Nephron (organoid): ENCODE measurements at regions not wholly inside any gene's neighbourhood (a gene's known extent, or its start where the extent isn't known, plus 50 kb on each side); places are given as distances from the start of the nearest gene placed in this dataset.

Source experiments
- H3K27ac Mint-ChIP-seq, 3 experiments: 2 replicates each; pipeline ENCODE4 v1.8.0; 2020; ENCODE audit warnings: mixed read lengths in 3 of 3, mild to moderate bottlenecking in 2 of 3, moderate library complexity in 1 of 3
- H3K27me3 Mint-ChIP-seq: 2 replicates; pipeline ENCODE4 v1.8.0; 2021; ENCODE audit warnings: low read depth, mild to moderate bottlenecking, moderate library complexity, mixed read lengths
- H3K36me3 Mint-ChIP-seq: 2 replicates; pipeline ENCODE4 v1.8.0; 2020; ENCODE audit warnings: low read depth, mixed read lengths
- H3K4me1 Mint-ChIP-seq: 2 replicates; pipeline ENCODE4 v1.8.0; 2020; ENCODE audit warnings: mixed read lengths
- H3K4me3 Mint-ChIP-seq, 3 experiments: 2 replicates each; pipeline ENCODE4 v1.8.0; 2020; ENCODE audit warnings: mild to moderate bottlenecking in 3 of 3, mixed read lengths in 3 of 3, moderate library complexity in 2 of 3
- H3K9me3 Mint-ChIP-seq: 2 replicates; pipeline ENCODE4 v1.8.0; 2020; ENCODE audit warnings: mixed read lengths
- TF ChIP-seq, protein P1 (sequence below), 3 experiments: fragments of 200-600 bp; sonication (generic); IDR thresholded peaks; one replicate each; pipeline ENCODE4 v1.5.0; 2021; ENCODE audit warnings: antibody characterized with exemption in 3 of 3; ENCODE audit not compliant: unreplicated experiment in 3 of 3

DNA sequence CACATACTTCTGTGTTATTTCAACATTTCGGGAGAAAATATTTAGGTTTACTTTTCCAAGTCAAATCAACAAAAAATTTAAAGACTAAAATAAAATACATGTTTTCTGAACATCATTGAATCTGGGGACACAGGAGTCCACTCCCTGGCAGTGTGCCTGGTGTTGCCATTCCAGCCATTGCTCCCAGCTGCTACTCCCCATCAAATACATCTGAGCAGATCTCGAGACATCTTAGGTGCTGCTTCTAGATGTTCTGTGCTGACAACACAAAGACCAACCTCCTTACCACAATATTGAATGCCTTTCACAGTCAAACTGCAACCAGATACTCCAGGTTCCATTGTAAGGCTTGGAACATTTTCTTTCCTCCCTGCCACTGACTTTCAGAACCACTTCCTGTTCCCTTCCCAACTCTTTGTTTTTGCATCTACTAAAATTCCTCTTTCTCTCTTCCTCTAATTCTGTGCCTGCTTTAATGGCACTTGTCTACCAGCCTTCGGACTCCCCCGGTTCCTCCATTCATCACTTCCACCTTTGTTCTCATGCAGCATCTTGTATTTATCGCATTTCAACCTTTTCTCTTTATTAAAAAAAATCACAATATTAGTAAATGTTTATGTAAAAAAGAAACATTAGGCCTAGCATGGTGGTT, 81.1 kb upstream of the SLC4A7 start:
- H3K27me3 Mint-ChIP-seq, result no peaks in the 10 kb centered on the region
- H3K4me3 Mint-ChIP-seq, result no peak overlapping the region
- H3K9me3 Mint-ChIP-seq, result no peaks in the 10 kb centered on the region
- H3K4me1 Mint-ChIP-seq, result peaks cover 5% of the 10 kb centered on the region
- no peak overlapping the region for H3K27ac Mint-ChIP-seq
- TF ChIP-seq, protein P1, sequence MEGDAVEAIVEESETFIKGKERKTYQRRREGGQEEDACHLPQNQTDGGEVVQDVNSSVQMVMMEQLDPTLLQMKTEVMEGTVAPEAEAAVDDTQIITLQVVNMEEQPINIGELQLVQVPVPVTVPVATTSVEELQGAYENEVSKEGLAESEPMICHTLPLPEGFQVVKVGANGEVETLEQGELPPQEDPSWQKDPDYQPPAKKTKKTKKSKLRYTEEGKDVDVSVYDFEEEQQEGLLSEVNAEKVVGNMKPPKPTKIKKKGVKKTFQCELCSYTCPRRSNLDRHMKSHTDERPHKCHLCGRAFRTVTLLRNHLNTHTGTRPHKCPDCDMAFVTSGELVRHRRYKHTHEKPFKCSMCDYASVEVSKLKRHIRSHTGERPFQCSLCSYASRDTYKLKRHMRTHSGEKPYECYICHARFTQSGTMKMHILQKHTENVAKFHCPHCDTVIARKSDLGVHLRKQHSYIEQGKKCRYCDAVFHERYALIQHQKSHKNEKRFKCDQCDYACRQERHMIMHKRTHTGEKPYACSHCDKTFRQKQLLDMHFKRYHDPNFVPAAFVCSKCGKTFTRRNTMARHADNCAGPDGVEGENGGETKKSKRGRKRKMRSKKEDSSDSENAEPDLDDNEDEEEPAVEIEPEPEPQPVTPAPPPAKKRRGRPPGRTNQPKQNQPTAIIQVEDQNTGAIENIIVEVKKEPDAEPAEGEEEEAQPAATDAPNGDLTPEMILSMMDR (IDR thresholded peaks at IDR 0.05; ENCODE audit: unreplicated experiment in 3 of 3), result no peak
- H3K36me3 Mint-ChIP-seq, result no peaks in the 10 kb centered on the region

DNA sequence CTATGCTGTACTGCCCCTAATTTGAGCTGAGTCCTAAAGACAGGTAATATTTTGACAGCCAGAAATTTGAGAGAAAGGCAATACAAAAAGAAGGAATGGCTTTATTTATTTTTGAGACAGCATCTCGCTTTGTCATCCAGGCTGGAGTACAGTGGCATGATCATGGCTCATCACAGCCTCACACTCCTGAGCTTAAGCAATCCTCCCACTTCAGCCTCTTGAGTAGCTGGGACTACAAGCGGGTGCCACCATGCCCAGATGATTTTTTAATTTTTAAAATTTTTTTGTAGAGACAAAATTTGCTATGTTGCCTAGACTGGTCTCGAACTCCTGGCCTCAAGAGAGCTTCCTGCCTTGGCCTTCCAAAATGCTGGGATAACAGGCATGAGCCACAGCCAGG, 77.4 kb upstream of the SLC4A7 start:
- Mint-ChIP-seq H3K27me3 (no peaks in the 10 kb centered on the region), H3K4me1 (peaks cover 10% of the 10 kb centered on the region), H3K36me3 (no peaks in the 10 kb centered on the region), H3K27ac (no peak overlapping the region), H3K4me3 (no peak overlapping the region), H3K9me3 (no peaks in the 10 kb centered on the region)
- TF ChIP-seq, protein P1 (IDR thresholded peaks at IDR 0.05; ENCODE audit: unreplicated experiment in 3 of 3), result no peak

DNA sequence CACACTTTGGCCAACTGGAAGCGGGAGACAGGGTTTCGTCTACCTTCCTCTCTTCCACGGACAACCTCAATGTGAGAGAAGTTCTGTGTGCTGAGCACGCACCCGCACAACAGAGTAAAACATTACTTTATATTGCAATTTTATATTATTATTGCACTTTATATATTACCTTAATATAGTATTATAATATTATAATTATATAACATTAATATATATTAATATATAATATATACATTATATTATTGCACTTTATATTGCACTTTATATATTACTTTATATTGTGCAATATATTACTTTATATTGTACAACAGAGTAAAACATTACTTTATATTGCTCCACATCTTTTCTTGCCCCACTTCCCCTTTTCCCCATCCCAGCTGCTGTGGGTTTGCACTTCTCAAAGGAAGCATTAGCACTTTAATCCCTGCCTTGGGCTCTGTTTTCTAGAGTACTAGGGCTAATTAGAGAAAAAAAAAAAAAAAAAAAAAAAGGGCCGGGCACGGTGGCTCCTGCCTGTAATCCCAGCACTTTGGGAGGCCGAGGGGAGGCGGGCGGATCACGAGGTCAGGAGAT, 76.4 kb upstream of the SLC4A7 start:
- no peaks in the 10 kb centered on the region for H3K36me3 Mint-ChIP-seq
- H3K9me3 Mint-ChIP-seq, result no peaks in the 10 kb centered on the region
- H3K4me1 Mint-ChIP-seq, result peaks cover 10% of the 10 kb centered on the region
- no peak overlapping the region for H3K4me3 Mint-ChIP-seq
- H3K27me3 Mint-ChIP-seq, result no peaks in the 10 kb centered on the region
- no peak overlapping the region for H3K27ac Mint-ChIP-seq
- TF ChIP-seq, protein P1 (IDR thresholded peaks at IDR 0.05; ENCODE audit: unreplicated experiment in 3 of 3), result no peak

DNA sequence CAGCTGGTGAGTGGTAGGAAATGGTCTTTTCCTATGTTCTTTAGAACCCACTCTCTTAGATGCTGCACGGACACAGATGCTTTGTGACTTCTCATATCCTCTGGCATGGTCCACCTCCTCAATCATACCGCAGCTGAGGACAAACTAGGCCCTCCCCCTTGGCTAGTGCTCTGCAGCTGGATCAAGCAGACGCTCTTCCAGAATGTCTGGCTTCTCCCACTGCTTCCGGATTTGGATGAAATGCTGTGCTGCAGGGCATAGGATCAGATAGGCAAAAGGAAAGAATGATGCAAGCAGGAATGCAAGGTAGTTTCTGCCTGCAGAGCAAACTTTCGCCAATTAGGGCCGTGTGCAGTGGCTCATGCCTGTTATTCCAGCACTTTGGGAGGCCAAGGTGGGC, 75.7 kb upstream of the SLC4A7 start:
- H3K4me3 Mint-ChIP-seq, result no peak overlapping the region
- H3K4me1 Mint-ChIP-seq, result peaks cover 10% of the 10 kb centered on the region
- H3K27ac Mint-ChIP-seq, result peak overlapping the region in 1 of 3 experiments; percentile 19
- H3K36me3 Mint-ChIP-seq, result no peaks in the 10 kb centered on the region
- no peaks in the 10 kb centered on the region for H3K9me3 Mint-ChIP-seq
- TF ChIP-seq, protein P1 (IDR thresholded peaks at IDR 0.05; ENCODE audit: unreplicated experiment in 3 of 3), result no peak
- H3K27me3 Mint-ChIP-seq, result no peaks in the 10 kb centered on the region

DNA sequence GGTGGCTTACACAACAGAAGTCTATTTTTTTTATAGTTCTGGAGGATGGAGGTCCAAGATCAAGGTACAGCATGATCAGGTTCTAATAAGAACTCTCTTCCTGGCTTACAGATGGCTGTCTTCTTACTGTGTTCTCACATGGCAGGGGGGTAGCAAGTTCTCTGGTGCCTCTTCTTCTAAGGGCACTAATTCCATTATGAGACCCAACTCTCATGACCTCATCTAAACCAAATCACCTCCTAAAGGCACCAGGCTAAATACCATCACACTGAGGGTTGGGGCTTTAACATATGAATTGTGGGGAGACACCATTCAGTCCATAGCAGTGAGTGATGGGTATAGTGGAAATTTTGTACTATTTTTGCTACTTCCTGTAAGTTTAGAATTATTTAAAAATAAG, 75.2 kb upstream of the SLC4A7 start:
- Mint-ChIP-seq H3K27me3 (peaks cover 3% of the 10 kb centered on the region), H3K36me3 (no peaks in the 10 kb centered on the region), H3K4me3 (no peak overlapping the region), H3K4me1 (peaks cover 10% of the 10 kb centered on the region), H3K27ac (peak overlapping the region in 1 of 3 experiments; percentile 19), H3K9me3 (no peaks in the 10 kb centered on the region)
- TF ChIP-seq, protein P1 (IDR thresholded peaks at IDR 0.05; ENCODE audit: unreplicated experiment in 3 of 3), result no peak

DNA sequence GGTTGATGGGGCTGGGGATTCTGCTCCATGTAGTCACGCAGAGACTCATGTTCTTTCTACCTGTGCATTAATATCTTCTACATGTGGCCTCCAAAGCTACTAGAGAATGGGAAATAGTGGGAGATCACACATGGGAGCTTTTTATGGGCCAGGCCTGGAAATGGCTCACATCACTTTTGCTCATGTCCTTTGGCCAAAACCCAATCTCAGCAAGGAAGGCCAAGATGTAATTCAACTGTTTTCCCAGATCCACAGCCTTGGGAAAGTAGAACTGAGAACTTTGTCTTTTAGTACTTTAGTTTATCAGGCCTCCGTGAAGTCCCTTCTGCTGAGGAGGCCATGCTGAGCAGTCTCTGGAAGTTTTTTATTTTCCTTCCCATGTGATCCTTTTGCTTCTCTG, 73.2 kb upstream of the SLC4A7 start:
- TF ChIP-seq, protein P1 (IDR thresholded peaks at IDR 0.05; ENCODE audit: unreplicated experiment in 3 of 3), result no peak
- Mint-ChIP-seq H3K9me3 (peaks cover 4% of the 10 kb centered on the region), H3K27ac (no peak overlapping the region), H3K27me3 (peaks cover 3% of the 10 kb centered on the region), H3K4me3 (no peak overlapping the region), H3K36me3 (no peaks in the 10 kb centered on the region), H3K4me1 (peaks cover 10% of the 10 kb centered on the region)
